T follicular helper cell (primary cell): ENCODE measurements at regions not wholly inside any gene's neighbourhood (a gene's known extent, or its start where the extent isn't known, plus 50 kb on each side); places are given as distances from the start of the nearest gene placed in this dataset.
"Not testable (repeated sequence)": the region's sequence is repeated elsewhere in the genome, so short reads cannot be mapped to it uniquely, and the experiment has no call there.

ENCODE experiments used
- DNase-seq: peaks from one replicate; pipeline ENCODE4 v3.0.0-alpha.2; 2020; ENCODE audit warnings: low read depth

DNA sequence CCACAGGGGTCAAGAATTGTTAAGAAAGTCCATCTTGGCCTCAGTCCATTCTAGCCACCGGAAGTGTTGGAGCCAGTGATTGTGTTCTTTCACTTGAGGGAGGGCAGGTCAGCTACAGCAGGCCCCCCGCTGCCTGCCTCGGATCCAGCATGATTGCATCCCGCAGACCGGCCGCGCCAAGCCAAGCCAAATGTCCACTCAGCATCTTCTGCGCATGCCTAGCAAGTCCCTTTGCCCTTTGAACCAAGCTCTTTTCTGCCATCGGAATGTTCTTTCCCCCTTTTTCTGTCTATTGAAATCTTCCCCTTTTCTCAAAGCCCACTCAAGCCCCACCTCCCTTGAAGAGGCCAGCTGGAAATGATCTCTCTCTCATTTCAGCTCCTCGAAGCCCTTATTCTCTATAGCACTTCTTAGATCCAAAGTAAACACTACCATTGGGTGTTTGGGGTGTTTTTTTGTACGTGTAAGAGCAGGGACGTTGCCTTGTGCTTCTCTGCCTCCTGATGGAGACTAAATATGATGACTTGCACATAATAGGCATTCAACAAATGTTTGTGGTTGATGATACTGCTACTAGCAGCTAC is 147.8 kb upstream of the BCOR start:
- DNase-seq: no peak

- DNase-seq: no peak
Observed at GRCh38 chrX:40244980-40245379, 147.2 kb upstream of the BCOR start.

GRCh38 chrX:40243755-40244515 is 146.2 kb upstream of the BCOR start:
- no peak for DNase-seq

GRCh38 chrX:40240844-40241243 is 143.1 kb upstream of the BCOR start:
- DNase-seq: no peak

DNA sequence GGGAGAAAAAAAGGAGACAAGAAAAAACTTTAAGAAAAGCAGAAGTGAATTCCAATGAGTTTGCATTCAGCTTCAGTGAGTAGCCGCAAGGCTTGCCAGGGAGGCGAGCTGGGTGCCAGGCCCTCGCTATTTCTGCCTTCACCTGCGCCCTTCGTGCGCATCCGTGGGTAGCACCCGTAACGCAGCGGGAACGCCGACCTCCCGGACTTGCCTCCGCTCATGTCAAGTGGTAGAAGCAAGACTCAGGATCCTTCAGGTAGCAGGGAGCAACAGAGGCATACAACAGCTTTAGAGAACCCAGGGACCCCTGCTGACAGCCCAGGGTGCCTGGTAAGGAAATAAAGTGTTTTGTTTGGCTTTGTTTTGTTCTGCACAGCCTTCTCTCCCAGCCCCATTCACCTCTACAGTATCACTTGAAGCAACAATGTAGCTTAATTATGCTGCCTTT is 140.0 kb upstream of the BCOR start:
- no peak for DNase-seq

- DNase-seq: no peak
Observed at GRCh38 chrX:40230646-40231045, 132.9 kb upstream of the BCOR start.

DNA sequence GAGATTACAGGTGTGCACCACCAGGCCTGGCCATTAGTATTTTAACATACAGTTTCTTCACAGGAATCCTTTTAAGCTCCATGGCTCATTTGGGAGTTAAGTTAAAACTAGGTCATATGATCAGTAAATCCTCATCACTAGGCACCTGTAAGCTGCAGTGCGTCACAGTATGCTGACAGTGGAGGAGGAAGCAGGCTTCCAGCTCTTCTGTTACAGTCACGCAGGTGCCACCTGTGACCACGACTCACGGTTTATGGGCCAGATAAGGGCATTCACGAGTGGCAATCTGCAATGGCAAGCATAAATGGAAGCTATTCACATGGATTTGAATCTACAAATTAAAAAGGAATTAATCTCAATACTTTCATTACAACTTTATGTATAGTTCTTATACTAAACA is 129.4 kb upstream of the BCOR start:
- no peak for DNase-seq

DNA sequence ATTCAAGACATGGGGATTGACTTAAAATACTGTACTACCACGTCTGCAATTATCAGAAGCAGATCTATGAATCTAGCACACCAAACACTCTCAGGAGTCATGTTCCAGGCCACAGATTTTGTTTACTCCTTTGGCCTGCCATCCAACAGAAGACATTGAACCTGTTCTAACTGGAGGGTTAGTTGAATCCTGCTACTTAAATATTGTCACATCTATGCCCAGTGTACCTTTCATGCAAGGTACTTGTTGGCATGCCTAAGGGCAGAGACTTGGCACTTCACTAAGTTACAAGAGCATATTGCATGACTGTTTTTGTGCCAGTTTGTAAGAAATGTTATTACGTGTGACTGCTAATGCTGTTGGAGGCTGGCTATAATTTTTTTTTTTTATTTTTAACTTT is 126.9 kb upstream of the BCOR start:
- DNase-seq: no peak

DNA sequence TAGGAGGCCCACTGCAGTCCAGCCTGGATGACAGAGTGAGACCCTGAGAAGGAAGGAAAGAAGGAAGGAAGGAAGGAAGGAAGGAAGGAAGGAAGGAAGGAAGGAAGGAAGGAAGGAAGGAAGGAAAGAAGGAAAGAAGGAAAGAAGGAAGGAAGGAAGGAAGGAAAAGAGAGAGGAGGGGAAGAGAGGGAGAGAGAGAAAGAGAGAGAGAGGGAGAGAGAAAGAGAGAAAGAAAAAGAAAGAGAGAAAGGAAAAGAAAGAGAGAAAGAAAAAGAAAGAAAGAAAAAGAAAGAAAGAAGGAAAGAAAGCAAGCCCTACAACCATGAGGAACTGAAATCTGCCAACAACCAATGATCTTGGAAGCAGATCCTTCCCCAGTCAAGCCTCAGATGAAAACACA is 124.9 kb upstream of the BCOR start:
- DNase-seq: not testable (repeated sequence)

DNA sequence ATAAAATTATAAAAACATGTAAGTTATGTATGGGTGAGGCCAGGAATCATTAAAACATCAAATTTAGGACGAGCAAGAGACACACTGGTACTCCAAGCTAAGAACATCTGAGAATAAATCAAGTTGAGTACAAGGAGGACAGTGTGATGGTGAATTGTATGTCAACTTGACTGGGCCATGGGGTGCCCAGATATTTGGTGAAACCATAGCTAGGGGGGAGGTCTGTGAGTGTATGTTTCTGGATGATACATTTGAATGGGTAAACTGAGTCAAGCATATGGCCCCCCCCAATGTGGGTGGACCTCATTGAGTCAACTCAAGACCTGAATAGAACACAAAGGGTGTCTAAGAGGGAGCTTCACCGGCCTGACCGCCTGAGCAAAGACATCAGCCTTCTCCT is 115.3 kb upstream of the BCOR start:
- DNase-seq: no peak

- DNase-seq: no peak
Observed at GRCh38 chrX:40209951-40210617, 112.3 kb upstream of the BCOR start.

- DNase-seq: no peak
Observed at GRCh38 chrX:40207626-40208025, 109.9 kb upstream of the BCOR start.

- no peak for DNase-seq
Observed at GRCh38 chrX:40205471-40205870, 107.7 kb upstream of the BCOR start.

GRCh38 chrX:40202456-40202855 is 104.7 kb upstream of the BCOR start:
- no peak for DNase-seq

DNA sequence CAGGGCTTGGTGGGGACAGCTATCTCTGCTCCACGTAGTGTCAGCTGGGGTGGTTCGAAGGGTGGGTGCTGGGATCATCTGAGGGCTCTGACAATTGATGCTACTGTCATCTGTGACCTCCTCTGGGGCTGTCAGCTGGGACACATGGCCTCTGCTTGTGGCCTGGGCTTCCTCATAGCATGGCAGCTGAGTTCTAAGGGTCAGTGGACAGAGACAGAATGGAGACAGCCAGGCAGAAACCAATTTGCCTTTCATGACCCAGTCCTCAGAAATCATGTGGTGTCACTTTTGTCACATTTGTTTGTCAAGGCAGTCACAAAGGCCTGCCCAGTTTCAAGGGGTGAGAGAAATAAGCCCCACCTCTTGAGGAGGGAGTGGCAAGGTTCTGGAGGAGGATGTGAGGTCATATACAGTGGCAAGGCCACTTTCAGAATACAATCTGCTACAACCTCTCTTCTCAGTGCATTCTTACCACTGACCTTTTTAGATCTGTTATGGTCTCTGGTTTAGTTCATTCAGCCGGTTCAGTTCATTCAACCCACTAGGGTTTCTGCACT is 103.6 kb upstream of the BCOR start:
- no peak for DNase-seq

DNA sequence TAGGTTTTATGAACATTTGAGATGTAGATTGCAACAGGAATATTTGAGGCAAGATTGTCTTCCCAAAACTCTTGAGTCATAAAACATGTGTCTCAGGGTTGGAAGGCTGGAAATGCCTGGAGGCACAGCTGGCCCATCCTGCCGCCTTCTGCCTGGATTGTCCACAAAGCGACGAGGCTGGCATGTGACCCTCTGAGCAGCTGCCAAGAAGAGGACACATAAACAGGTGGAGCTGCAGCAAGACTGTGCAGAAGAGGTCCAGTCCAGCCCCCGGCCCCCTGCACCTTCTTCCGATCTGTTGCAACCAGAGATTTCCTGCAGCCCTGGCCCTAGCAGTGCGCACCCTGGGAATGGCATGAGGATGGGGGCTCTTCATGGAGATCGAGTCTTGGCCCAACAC is 101.9 kb upstream of the BCOR start:
- DNase-seq: no peak

- no peak for DNase-seq
Observed at GRCh38 chrX:40197071-40197470, 99.3 kb upstream of the BCOR start.

GRCh38 chrX:40195368-40195767 is 97.6 kb upstream of the BCOR start:
- DNase-seq: no peak

DNA sequence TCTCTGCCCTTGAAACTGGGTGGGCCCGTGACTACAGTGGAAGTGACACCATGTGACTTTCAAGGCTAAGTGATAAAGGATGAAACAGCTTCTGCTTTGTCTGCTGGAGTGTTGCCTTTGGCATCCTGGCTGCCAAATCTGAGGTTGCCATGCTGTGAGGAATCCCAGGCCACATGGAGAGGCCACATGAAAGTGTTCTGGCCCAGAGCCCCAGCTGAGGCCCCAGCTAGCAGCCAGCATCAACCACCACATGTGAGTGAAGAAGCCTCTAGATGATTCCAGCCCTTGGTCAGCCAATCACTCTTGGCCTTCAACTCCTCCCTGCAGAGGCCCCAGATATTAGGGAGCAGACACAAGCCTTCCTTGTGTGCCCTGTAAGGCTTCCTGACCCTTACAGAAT is 94.4 kb upstream of the BCOR start:
- no peak for DNase-seq

GRCh38 chrX:40189637-40190036 is 91.9 kb upstream of the BCOR start:
- no peak for DNase-seq

- DNase-seq: no peak
Observed at GRCh38 chrX:40188573-40189417, 91.0 kb upstream of the BCOR start.

DNA sequence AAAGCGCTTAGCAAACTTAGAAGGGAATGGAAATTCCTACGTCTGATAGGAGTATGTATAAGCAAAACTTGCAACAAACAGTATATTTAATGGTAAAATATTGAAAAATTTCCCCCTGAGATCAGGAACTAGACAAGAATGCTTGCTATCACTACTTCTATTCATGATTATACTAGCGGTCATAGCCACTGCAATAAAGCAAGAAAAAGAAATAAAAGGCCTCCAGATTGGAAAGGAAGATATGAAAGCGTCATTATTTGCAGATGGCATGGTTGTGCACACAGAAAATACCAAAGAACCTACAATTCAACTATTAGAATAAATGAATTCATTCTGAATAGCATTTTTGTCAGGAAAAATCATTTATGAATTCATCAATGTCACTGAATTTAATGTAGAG is 87.2 kb upstream of the BCOR start:
- no peak for DNase-seq
